K562 (cell line): ENCODE measurements at regions not wholly inside any gene's neighbourhood (a gene's known extent, or its start where the extent isn't known, plus 50 kb on each side); places are given as distances from the start of the nearest gene placed in this dataset.

Experiments used
- CHD7 ChIP-seq: fragments of 200-600 bp; sonication (generic); IDR thresholded peaks from one replicate; pipeline ENCODE4 v1.6.1; 2012; ENCODE audit warnings: mild to moderate bottlenecking, low read depth, low read length, inconsistent platforms
- ESRRA ChIP-seq: fragments of 450-650 bp; IDR thresholded peaks from 2 replicates; pipeline ENCODE4 v1.6.1; 2014; ENCODE audit warnings: low read depth, mild to moderate bottlenecking, moderate library complexity, borderline replicate concordance
- MGA ChIP-seq: fragments of 450-650 bp; IDR thresholded peaks from 2 replicates; pipeline ENCODE4 v1.6.1; 2016; ENCODE audit warnings: mild to moderate bottlenecking, moderate library complexity
- SMARCA5 ChIP-seq: fragments of 450-650 bp; IDR thresholded peaks from 2 replicates; pipeline ENCODE4 v1.6.1; 2016
- SNAPC5 ChIP-seq: fragments of 250-450 bp; sonication (Bioruptor Pico); IDR thresholded peaks from 2 replicates; pipeline ENCODE4 v1.8.0; 2021; ENCODE audit warnings: moderate library complexity, mild to moderate bottlenecking, inconsistent platforms
- ZKSCAN1 ChIP-seq: fragments of 150-350 bp; IDR thresholded peaks from 2 replicates; pipeline ENCODE4 v1.6.1; 2016; ENCODE audit warnings: low read depth, low read length

- TF ChIP-seq CHD7 (no peak), SNAPC5 (CRISPR knock-in tag) (no peak), SMARCA5 (no peak), MGA (no peak), ZKSCAN1 (no peak), ESRRA (no peak)
Measured at GRCh38 chr14:27536748-27537147, 938.9 kb upstream of the NOVA1 start (continued).
